Cerebellar cortex (tissue), 1 donor: ENCODE measurements at regions not wholly inside any gene's neighbourhood (a gene's known extent, or its start where the extent isn't known, plus 50 kb on each side); places are given as distances from the start of the nearest gene placed in this dataset.
"Not testable (repeated sequence)": the region's sequence is repeated elsewhere in the genome, so short reads cannot be mapped to it uniquely, and the experiment has no call there.

ENCODE experiments used
- DNase-seq: peaks from one replicate; pipeline ENCODE4 v3.0.0-alpha.2; 2015; ENCODE audit warnings: low spot score

DNA sequence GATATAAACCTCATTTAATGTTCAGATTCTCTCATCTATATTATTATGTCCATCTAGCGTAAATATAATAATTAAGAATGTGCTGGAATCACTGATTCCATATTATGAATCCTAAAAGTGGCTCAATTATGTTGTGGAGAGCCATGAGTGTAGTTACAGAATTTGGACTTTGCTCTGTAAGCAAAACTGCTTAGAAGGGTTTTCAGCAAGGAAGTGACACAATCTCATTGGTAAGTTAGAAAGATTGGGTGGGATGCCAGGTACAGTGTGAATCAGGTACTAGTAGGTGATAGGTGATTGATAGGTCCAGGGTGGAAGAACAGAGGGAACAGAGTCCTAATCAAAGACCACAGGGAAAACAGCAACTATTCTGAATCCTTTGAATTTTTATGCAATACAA, 74.9 kb upstream of the ABLIM1 start:
- DNase-seq: no peak

- peak; percentile 77 for DNase-seq
Measured at GRCh38 chr10:114735946-114736345, 77.9 kb upstream of the ABLIM1 start.

DNA sequence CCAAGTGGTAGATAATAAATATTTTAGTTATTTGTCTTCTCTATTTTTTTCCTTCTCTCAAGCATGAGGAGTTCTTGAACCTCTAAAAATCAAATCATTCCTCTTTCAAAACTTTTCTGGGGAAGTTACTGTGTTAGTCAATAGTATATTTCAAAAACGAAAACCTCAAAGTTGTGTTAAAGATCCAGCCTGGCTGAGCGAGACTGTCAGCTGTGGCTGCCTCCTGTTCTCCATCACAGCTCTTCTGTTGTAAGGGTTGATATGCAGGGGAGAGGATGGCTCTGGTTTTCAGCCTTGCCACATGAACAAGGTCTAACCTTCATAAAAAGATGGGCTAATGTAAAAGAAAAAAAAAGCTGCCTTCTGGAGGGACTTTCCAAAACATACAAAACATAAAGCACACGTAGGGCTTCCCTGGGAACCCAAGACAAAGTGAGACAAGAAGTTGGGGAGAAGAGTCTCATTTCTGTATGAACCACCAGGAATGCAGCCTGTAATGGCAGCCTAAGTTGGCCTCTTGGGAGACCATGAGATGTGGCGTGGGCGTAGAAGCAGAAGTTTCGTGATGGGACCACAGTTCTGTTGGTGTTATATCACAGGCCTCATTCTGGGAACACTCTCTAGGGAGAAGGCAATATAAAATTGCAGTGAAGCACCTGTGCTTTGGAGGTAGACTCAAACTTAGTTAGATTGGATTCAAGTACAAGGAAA, 77.9 kb upstream of the FHIP2A start:
- DNase-seq: no peak

- DNase-seq: no peak
Measured at GRCh38 chr10:114746531-114746930, 75.0 kb upstream of the FHIP2A start.

DNA sequence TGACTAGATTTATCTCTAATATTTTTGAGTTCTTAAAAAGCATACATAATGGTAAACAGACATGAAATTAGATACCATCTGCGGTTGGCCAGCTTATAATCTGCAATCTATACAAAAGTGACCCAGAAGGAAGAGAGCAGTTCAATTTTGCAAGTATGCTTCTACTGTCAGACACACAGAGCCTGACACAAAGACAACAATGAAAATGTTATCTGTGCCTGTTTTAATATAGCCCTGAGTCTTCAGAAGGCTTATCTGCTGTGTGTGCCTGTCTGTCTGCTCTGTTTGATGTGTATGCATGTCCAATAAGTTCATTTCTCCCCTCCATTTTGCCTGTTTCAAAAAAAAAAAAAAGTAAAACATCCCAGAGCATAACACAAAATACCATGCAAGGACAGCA, 73.3 kb upstream of the FHIP2A start:
- DNase-seq: no peak

DNA sequence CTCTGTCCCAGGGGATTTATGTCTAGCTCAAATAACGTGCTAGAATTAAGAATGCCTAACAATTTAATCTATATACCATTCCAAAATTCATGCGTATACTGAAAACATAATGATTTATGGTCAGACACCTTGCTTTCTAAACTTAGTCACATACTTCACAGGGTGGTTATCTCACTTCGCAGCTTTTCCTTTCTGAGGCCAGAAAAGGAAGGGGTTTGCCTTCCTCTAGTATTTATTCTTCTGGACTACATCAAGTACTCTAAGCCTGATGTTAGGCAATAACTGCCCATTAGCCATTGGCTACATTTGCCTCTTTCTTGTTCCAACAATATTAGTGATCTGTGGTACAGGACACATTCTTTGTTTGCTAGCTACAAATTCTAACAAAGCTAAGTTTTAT, 72.6 kb upstream of the FHIP2A start:
- no peak for DNase-seq

DNA sequence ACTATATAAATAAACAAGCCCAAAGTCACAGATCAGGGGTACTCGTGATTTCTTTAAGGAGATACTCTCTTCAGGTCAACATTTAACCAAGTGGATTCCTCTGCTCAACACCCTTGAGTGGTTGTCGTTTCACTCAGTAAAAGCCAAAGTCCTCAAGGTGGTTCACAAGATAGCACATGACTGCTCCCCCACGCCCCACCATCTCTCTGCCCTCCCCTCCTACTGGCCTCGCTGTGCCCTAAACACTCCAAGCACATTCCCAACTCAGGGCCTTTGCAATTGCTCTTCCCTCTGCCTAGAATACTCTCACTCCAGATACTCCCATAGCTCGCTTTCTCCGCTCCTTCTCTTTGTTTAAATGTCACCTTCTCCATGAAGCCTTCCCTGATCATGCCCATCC, 72.1 kb upstream of the FHIP2A start:
- no peak for DNase-seq

- no peak for DNase-seq
Measured at GRCh38 chr10:114751856-114752255, 69.7 kb upstream of the FHIP2A start.

DNA sequence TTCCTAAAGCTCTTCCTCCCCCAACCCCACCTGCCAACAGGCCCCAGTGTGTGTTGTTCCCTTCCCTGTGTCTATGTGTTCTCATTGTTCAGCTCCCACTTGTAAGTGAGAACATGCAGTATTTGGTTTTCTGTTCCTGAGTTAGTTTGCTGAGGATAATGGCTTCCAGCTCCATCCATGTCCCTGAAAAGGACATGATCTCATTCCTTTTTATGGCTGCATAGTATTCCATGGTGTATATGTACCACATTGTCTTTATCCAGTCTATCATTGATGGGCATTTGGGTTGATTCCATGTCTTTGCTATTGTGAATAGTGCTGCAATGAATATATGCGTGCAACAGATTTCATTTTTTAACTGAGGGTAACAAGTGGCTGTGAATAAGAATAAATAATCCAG, 69.0 kb upstream of the FHIP2A start:
- DNase-seq: not testable (repeated sequence)

DNA sequence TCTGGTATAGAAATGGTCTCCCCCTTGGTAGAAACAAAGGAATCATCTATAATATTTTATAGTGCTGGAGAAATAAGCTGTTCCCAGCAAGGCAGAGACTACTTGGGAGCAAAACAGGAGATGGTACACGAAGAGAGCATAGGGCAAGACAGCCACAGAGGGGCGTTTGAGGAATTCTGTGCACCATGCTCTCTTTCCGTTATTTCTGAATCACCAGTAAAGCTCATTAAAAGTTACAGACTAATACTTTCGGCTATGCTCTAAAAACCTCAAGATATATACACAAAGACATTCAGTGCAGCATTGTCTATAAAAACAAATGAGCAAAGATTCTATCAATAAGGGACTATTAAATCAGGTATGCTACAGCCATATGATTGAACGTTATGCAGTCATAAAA, 68.5 kb upstream of the FHIP2A start:
- no peak for DNase-seq

GRCh38 chr10:114754445-114755320, 66.9 kb upstream of the FHIP2A start:
- DNase-seq: peak; percentile 65

DNA sequence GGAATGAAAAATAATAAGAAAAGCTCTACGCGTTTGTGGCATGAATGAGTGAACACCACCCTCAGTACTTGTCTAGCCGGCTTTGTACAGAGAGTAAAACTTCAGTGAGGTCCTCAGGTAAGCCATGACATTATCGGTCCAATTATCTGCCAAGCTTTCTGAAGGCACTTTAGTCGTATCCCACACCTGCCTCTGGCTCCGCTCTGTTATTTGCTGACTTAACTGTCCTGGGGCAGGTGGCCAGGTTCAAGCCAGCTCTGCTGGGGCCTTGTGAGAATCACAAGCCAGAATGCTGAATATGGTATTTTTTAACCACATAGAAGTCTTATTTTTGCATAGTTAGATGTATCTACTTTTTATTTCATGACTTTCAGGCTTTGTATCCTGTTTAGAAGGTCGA, 66.0 kb upstream of the FHIP2A start:
- peak; percentile 73 for DNase-seq

DNA sequence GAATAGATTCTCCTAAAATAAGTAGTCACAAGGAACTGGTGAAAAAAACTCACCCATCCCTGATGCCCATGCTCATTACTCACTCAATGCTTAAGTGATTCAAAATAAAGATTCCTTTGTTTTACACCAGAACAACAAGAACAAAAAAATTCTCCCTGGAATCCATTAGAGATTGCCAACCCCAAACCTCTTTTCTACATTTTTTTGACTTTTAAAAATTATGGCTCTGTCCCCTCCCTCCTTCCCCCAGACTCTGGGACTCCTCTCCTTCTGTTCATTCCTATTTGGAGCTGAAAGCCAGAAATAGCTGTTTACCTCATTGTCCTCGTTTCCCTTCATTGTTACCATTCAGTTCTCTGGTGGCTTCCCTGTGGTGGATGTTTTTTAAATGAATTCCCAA, 63.2 kb upstream of the FHIP2A start:
- DNase-seq: peak; percentile 78

GRCh38 chr10:114761205-114762193, 60.1 kb upstream of the FHIP2A start:
- peak; percentile 88 for DNase-seq

DNA sequence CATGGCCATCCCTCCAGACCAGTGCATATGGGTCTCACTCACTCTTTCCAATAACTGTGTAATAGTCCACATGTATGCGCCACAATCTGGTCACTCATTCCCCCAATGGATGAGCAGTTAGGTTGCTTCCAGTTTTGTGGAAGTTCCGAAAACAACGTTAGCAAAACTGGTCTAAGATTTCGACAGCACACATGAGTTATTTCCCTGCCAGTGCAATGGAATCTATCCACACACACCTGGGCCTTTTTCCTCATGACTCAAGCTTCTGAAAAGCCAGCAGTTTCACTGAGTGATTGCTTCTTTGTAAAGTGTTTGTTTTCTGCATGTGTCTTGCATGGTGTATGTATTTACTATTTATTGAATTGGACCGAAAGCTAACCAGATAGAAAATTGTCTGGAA, 58.8 kb upstream of the FHIP2A start:
- DNase-seq: no peak

- no peak for DNase-seq
Measured at GRCh38 chr10:114764656-114765055, 56.9 kb upstream of the FHIP2A start.

GRCh38 chr10:114766470-114766869, 55.1 kb upstream of the FHIP2A start:
- peak; percentile 40 for DNase-seq

DNA sequence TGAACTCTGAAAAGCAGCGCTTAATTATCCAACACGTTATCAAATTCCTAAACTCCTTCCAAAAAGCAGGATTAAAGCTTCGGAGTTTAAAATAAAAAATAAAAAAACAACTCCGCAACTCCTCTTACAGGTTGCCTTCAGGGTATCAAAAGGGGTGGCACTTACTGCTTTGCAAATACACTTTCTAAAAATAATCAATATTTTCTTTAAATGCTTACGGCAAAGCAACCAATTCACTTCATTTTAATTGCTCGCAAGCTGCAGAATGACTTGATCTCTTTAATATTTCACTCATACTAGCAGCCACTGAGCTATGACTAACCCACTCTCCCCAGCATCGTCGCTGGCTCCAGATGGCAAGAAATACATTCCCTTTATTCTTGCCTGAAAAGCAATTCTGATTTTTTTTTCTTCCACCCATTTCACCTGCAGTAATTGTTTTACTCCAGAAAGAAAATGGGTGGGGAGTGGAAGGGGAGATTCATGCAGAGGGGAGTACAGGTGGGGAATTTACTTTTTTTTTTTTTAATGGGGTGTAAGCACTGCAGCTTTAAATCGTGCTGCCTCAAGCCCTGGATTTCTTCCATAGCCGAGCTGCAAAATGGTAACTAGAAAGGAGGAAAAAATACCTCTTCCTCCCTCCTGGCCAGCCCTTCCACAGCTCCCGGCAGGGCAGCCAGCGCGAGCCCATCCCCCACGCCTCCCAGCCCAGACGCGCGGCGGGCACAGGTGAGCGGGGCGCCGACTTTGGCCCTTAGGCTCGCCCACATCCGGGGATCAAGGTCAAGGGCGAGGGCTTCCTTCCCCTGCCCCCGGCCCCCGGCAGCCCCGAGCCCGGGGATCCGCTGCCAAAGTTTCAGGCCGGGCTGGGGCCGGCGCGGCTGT, 54.2 kb upstream of the FHIP2A start:
- peak; percentile 86 for DNase-seq

GRCh38 chr10:114767986-114768821, 53.4 kb upstream of the FHIP2A start:
- no peak for DNase-seq

DNA sequence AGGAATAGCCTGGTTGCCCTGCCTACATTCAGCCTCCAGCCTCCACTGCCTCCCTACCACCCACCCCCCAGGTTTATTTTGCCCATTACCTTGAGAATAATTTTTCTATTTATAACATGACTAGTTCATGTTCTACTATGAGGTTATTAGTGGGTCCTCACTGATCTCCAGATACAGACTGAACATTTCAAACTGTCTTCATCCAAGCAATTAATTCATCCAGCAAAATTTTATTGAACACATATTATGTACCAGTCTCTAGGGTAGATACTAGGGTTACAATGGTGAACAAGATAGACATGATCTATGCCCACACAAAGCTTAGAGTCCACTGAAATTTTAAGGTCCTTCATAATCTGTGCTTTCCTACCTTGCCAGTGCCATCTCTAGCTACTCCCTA, 51.6 kb upstream of the FHIP2A start:
- DNase-seq: no peak
